Coronary artery (tissue), 2 donors: ENCODE measurements at regions not wholly inside any gene's neighbourhood (a gene's known extent, or its start where the extent isn't known, plus 50 kb on each side); places are given as distances from the start of the nearest gene placed in this dataset.
"Not testable (repeated sequence)": the region's sequence is repeated elsewhere in the genome, so short reads cannot be mapped to it uniquely, and the experiment has no call there.

Experiments
- DNase-seq: peaks from one replicate; pipeline ENCODE4 v3.0.0-alpha.2; 2017; ENCODE audit warnings: low spot score
- H3K27ac ChIP-seq, 2 donors: fragments of 200-600 bp; sonication (generic); one replicate each; pipeline ENCODE4 v1.5.1; 2016 to 2019
- H3K4me3 ChIP-seq: fragments of 200-600 bp; sonication (generic); 2 replicates; pipeline ENCODE4 v1.5.1; 2016; ENCODE audit warnings: mild to moderate bottlenecking, moderate library complexity
- TF ChIP-seq, protein P1 (sequence below): fragments of 200-600 bp; sonication (generic); IDR thresholded peaks from one replicate; pipeline ENCODE4 v1.5.1; 2019; ENCODE audit warnings: antibody characterized with exemption

GRCh38 chr1:30462166-30462565 is 261.2 kb downstream of the MATN1 start:
- no peak for DNase-seq
- Histone ChIP-seq H3K4me3 (no peak overlapping the region), H3K27ac (no peak overlapping the region)
- TF ChIP-seq, protein P1, sequence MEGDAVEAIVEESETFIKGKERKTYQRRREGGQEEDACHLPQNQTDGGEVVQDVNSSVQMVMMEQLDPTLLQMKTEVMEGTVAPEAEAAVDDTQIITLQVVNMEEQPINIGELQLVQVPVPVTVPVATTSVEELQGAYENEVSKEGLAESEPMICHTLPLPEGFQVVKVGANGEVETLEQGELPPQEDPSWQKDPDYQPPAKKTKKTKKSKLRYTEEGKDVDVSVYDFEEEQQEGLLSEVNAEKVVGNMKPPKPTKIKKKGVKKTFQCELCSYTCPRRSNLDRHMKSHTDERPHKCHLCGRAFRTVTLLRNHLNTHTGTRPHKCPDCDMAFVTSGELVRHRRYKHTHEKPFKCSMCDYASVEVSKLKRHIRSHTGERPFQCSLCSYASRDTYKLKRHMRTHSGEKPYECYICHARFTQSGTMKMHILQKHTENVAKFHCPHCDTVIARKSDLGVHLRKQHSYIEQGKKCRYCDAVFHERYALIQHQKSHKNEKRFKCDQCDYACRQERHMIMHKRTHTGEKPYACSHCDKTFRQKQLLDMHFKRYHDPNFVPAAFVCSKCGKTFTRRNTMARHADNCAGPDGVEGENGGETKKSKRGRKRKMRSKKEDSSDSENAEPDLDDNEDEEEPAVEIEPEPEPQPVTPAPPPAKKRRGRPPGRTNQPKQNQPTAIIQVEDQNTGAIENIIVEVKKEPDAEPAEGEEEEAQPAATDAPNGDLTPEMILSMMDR: no peak

- Histone ChIP-seq H3K4me3 (no peak overlapping the region), H3K27ac (no peak overlapping the region)
- TF ChIP-seq, protein P1: no peak
- no peak for DNase-seq
Measured at GRCh38 chr1:30461640-30462039, 261.7 kb downstream of the MATN1 start.

GRCh38 chr1:30460661-30461060 is 262.7 kb downstream of the MATN1 start:
- TF ChIP-seq, protein P1: no peak
- H3K4me3 ChIP-seq: no peak overlapping the region
- H3K27ac ChIP-seq: no peak overlapping the region
- no peak for DNase-seq

GRCh38 chr1:30458730-30459485 is 264.5 kb downstream of the MATN1 start:
- H3K27ac ChIP-seq, DNase-seq, H3K4me3 ChIP-seq: not testable (repeated sequence)

DNA sequence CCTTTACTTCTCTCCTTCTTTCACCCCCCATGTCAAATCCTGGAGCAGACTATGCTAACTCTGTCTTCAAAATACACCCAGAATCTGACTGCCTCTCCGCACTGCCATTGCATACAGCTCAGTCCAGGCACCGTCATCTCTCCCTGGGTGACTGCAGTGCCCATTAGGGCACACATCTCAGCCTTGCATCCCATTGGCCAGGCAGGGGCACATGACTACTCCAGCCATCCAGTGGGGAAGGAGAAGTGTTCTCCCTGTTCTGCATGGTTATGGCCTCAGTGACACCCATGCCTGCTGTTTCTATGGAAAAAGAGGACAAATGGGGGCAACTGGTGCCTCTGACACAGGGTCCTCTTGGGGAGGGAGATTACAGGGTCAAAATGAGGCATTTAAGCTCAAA is 270.5 kb downstream of the MATN1 start:
- TF ChIP-seq, protein P1: no peak
- DNase-seq: peak; percentile 36
- Histone ChIP-seq H3K4me3 (no peak overlapping the region), H3K27ac (no peak overlapping the region)

DNA sequence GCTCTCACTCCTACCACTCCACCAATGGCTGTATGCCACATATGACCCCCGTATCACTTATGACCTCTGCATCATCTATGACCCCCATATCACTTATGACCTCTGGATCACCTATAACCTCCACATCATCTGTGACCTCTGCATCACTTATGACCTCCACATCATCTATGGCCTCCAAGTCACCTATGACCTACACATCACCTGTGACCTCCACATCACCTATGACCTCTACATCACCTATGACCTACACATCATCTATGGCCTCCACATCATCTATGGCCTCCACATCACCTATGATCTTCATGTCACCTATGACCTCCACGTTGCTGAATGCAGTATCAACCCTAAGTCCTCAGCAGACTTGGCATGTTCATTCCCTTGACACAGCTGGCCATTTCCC is 271.2 kb downstream of the MATN1 start:
- TF ChIP-seq, protein P1: no peak

GRCh38 chr1:30451532-30452125 is 271.8 kb downstream of the MATN1 start:
- DNase-seq: peak; percentile 40
- TF ChIP-seq, protein P1: no peak
- Histone ChIP-seq H3K4me3 (no peak overlapping the region), H3K27ac (no peak overlapping the region)

More for the DNA sequence above, 271.2 kb downstream of the MATN1 start:
- H3K27ac ChIP-seq: no peak overlapping the region
- DNase-seq: peak; percentile 22
- H3K4me3 ChIP-seq: no peak overlapping the region
